ENCODE measurements at regions not wholly inside any gene's neighbourhood (a gene's known extent, or its start where the extent isn't known, plus 50 kb on each side); places are given as distances from the start of the nearest gene placed in this dataset.

DNA sequence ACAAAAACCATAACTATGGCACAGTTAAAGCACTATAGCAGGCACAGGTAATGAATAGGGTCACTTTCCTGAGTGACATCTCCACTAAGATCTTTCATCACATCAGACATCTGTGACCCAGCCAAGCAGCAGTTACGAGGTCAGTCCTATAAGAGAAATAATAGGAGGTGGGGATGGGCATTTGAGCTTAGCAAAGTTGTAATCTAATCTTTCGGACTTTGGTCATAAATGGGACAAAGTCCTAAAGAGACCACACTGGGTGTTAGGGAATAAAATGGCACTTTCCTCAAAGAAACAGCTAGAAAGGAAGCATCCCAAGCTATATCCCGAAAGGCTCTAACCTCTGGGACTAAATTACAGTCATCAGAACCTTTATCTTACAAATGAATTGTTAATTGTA, 432.2 kb downstream of the PIK3R1 start:
- DNase-seq (ENCODE audit: low spot score) = no peak
- no peaks in the 10 kb centered on the region for H3K36me3 ChIP-seq (ENCODE audit: insufficient read depth, low read length, poor library complexity, severe bottlenecking)
- ChIA-PET CTCF (no interaction called here), POLR2A (ENCODE audit: low non-redundant PET) (no interaction called here)
- BruUV-seq (replicated peaks) = no TSS peak
- H3K27ac ChIP-seq (ENCODE audit: low read depth, low read length, poor library complexity, severe bottlenecking) = no peak overlapping the region
- no peaks in the 10 kb centered on the region for H3K9me3 ChIP-seq (ENCODE audit: low read depth, low read length, poor library complexity, severe bottlenecking)
- TF ChIP-seq, protein P1, sequence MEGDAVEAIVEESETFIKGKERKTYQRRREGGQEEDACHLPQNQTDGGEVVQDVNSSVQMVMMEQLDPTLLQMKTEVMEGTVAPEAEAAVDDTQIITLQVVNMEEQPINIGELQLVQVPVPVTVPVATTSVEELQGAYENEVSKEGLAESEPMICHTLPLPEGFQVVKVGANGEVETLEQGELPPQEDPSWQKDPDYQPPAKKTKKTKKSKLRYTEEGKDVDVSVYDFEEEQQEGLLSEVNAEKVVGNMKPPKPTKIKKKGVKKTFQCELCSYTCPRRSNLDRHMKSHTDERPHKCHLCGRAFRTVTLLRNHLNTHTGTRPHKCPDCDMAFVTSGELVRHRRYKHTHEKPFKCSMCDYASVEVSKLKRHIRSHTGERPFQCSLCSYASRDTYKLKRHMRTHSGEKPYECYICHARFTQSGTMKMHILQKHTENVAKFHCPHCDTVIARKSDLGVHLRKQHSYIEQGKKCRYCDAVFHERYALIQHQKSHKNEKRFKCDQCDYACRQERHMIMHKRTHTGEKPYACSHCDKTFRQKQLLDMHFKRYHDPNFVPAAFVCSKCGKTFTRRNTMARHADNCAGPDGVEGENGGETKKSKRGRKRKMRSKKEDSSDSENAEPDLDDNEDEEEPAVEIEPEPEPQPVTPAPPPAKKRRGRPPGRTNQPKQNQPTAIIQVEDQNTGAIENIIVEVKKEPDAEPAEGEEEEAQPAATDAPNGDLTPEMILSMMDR (conservative IDR thresholded peaks at IDR 0.05; ENCODE audit: low read depth, low read length) = no peak
- TF ChIP-seq EZH2 (IDR thresholded peaks at IDR 0.05; ENCODE audit: borderline replicate concordance, low read depth, low read length, poor library complexity, severe bottlenecking) = no peak
- no peak overlapping the region for H3K4me3 ChIP-seq (ENCODE audit: low read depth, low read length, poor library complexity, severe bottlenecking)
- no peaks in the 10 kb centered on the region for H3K27me3 ChIP-seq (replicated peaks; ENCODE audit: insufficient read depth, low read depth, low read length, poor library complexity)
- intact Hi-C loops (cut with micrococcal nuclease; ENCODE audit: unreplicated experiment) = no loop called here
- no peaks in the 10 kb centered on the region for H3K4me1 ChIP-seq (ENCODE audit: insufficient read depth, low read length, poor library complexity, severe bottlenecking)

DNA sequence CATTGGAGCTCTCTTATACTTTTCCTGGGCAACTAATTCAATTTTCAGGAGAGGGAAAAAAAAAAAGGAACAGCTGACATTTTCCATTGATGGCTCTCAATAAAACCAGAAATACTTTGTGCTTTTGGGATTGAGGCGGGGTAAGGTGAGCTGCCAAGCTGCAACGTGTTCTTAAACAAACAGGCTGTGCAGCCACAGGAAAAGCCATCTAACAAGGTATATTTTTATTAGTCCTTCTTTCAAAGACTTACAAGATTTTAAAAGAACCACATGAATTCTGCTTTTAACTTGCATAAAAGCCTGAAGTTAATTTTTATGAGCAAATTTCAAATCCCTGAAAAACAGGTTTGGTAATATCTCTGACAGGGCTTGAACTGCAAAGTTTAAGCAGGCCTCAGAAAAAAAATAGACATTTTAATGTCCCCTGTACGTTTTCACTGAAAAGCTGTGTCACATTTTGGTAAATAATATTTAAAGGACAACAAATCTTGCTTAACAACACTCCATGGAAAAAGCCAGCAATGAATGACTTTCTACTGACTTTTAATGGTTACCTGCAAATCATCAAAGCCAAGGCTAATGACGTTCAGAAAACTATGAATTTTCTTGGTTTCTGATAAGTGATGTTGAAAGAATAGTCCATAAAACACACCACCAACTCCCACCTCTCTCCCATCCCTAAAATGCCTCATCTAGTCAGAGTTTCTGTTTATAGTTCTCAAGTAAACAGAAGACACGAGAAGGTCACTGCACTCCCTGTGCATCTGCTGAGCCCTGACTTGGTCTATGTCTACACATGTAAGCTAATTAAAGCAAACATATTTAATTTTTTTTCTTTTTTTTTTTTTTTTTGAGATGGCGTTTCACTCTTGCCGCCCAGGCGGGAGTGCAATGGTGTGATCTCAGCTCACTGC, 433.6 kb downstream of the PIK3R1 start:
- no peaks in the 10 kb centered on the region for H3K9me3 ChIP-seq (ENCODE audit: low read depth, low read length, poor library complexity, severe bottlenecking)
- H3K27me3 ChIP-seq (replicated peaks; ENCODE audit: insufficient read depth, low read depth, low read length, poor library complexity) = no peaks in the 10 kb centered on the region
- no peak overlapping the region for H3K4me3 ChIP-seq (ENCODE audit: low read depth, low read length, poor library complexity, severe bottlenecking)
- no peak overlapping the region for H3K27ac ChIP-seq (ENCODE audit: low read depth, low read length, poor library complexity, severe bottlenecking)
- H3K36me3 ChIP-seq (ENCODE audit: insufficient read depth, low read length, poor library complexity, severe bottlenecking) = no peaks in the 10 kb centered on the region
- no TSS peak for BruUV-seq (replicated peaks)
- TF ChIP-seq EZH2 (IDR thresholded peaks at IDR 0.05; ENCODE audit: borderline replicate concordance, low read depth, low read length, poor library complexity, severe bottlenecking) = no peak
- TF ChIP-seq, protein P1 (conservative IDR thresholded peaks at IDR 0.05; ENCODE audit: low read depth, low read length) = no peak
- ChIA-PET POLR2A (ENCODE audit: low non-redundant PET) (no interaction called here), CTCF (interaction anchor here (0.6 kb wide), 1 partner anchor 194 kb away, joined by 7 read pairs; no protein-coding TSS in a partner anchor)
- DNase-seq (ENCODE audit: low spot score) = no peak
- no peaks in the 10 kb centered on the region for H3K4me1 ChIP-seq (ENCODE audit: insufficient read depth, low read length, poor library complexity, severe bottlenecking)
- intact Hi-C loops (cut with micrococcal nuclease; ENCODE audit: unreplicated experiment) = no loop called here

DNA sequence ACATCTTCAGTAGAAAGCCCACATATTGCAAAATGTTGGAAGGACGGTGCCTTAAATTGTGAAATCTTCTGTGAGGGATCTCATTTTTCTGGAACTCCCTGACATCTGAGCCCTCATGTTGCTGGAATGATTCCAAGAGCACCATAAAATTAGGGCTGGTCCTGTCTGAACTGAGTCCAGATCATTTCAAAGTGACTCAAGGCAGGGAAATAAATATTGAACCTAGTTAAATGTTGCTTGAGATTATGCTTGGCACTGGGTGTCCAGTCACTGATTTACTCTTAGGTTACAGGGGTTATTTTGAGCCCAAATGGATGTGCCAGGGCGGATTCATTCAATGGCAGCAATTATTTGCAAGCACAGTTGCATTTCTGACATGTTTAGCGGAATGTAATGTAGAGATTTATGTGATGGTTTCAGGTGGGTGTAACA, 437.0 kb downstream of the PIK3R1 start:
- DNase-seq (ENCODE audit: low spot score) = peak; percentile 10
- ChIA-PET POLR2A (ENCODE audit: low non-redundant PET) (no interaction called here), CTCF (no interaction called here)
- TF ChIP-seq, protein P1 (conservative IDR thresholded peaks at IDR 0.05; ENCODE audit: low read depth, low read length) = no peak
- TF ChIP-seq EZH2 (IDR thresholded peaks at IDR 0.05; ENCODE audit: borderline replicate concordance, low read depth, low read length, poor library complexity, severe bottlenecking) = no peak
- H3K27ac ChIP-seq (ENCODE audit: low read depth, low read length, poor library complexity, severe bottlenecking) = no peak overlapping the region
- no peak overlapping the region for H3K4me3 ChIP-seq (ENCODE audit: low read depth, low read length, poor library complexity, severe bottlenecking)
- peaks cover 7% of the 10 kb centered on the region for H3K4me1 ChIP-seq (ENCODE audit: insufficient read depth, low read length, poor library complexity, severe bottlenecking)
- no peaks in the 10 kb centered on the region for H3K9me3 ChIP-seq (ENCODE audit: low read depth, low read length, poor library complexity, severe bottlenecking)
- no peaks in the 10 kb centered on the region for H3K36me3 ChIP-seq (ENCODE audit: insufficient read depth, low read length, poor library complexity, severe bottlenecking)
- no TSS peak for BruUV-seq (replicated peaks)
- no peaks in the 10 kb centered on the region for H3K27me3 ChIP-seq (replicated peaks; ENCODE audit: insufficient read depth, low read depth, low read length, poor library complexity)
- intact Hi-C loops (cut with micrococcal nuclease; ENCODE audit: unreplicated experiment) = no loop called here

All from A673 (cell line).